ENCODE measurements at regions not wholly inside any gene's neighbourhood (a gene's known extent, or its start where the extent isn't known, plus 50 kb on each side); places are given as distances from the start of the nearest gene placed in this dataset.

DNA sequence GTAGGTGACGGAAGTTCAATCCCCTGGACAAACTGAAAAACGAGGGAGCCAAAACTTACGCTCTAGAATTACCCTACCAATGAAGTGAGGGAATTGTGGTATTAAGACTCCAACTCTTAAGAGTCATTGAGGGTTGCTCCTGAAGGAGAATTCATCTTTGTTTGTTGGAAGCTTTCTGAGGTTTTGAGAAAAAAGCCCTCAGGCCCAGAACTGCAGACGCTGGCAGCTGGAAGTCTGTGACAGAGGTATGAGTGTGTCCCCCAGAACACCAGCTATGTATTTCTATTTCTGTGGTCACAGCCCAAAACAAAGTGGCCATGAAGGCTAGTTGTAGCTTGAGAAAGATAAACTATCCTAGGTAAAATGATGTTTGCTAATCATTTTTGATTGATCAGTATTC lies 438.8 kb upstream of the B3GALT2 start:
- TF ChIP-seq, protein P1, sequence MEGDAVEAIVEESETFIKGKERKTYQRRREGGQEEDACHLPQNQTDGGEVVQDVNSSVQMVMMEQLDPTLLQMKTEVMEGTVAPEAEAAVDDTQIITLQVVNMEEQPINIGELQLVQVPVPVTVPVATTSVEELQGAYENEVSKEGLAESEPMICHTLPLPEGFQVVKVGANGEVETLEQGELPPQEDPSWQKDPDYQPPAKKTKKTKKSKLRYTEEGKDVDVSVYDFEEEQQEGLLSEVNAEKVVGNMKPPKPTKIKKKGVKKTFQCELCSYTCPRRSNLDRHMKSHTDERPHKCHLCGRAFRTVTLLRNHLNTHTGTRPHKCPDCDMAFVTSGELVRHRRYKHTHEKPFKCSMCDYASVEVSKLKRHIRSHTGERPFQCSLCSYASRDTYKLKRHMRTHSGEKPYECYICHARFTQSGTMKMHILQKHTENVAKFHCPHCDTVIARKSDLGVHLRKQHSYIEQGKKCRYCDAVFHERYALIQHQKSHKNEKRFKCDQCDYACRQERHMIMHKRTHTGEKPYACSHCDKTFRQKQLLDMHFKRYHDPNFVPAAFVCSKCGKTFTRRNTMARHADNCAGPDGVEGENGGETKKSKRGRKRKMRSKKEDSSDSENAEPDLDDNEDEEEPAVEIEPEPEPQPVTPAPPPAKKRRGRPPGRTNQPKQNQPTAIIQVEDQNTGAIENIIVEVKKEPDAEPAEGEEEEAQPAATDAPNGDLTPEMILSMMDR (IDR thresholded peaks at IDR 0.05; ENCODE audit: insufficient read depth, low read length), result no peak
- TF ChIP-seq POLR2AphosphoS5 (IDR thresholded peaks at IDR 0.05; ENCODE audit: low read depth) (no peak), SPI1 (IDR thresholded peaks at IDR 0.05; ENCODE audit: borderline replicate concordance, low read depth) (no peak)
- TF ChIP-seq, protein P2, sequence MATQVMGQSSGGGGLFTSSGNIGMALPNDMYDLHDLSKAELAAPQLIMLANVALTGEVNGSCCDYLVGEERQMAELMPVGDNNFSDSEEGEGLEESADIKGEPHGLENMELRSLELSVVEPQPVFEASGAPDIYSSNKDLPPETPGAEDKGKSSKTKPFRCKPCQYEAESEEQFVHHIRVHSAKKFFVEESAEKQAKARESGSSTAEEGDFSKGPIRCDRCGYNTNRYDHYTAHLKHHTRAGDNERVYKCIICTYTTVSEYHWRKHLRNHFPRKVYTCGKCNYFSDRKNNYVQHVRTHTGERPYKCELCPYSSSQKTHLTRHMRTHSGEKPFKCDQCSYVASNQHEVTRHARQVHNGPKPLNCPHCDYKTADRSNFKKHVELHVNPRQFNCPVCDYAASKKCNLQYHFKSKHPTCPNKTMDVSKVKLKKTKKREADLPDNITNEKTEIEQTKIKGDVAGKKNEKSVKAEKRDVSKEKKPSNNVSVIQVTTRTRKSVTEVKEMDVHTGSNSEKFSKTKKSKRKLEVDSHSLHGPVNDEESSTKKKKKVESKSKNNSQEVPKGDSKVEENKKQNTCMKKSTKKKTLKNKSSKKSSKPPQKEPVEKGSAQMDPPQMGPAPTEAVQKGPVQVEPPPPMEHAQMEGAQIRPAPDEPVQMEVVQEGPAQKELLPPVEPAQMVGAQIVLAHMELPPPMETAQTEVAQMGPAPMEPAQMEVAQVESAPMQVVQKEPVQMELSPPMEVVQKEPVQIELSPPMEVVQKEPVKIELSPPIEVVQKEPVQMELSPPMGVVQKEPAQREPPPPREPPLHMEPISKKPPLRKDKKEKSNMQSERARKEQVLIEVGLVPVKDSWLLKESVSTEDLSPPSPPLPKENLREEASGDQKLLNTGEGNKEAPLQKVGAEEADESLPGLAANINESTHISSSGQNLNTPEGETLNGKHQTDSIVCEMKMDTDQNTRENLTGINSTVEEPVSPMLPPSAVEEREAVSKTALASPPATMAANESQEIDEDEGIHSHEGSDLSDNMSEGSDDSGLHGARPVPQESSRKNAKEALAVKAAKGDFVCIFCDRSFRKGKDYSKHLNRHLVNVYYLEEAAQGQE (IDR thresholded peaks at IDR 0.05; ENCODE audit: insufficient replicate concordance, low read depth), result no peak

All from HL-60 (cell line).